ENCODE measurements at regions not wholly inside any gene's neighbourhood (a gene's known extent, or its start where the extent isn't known, plus 50 kb on each side); places are given as distances from the start of the nearest gene placed in this dataset.

DNA sequence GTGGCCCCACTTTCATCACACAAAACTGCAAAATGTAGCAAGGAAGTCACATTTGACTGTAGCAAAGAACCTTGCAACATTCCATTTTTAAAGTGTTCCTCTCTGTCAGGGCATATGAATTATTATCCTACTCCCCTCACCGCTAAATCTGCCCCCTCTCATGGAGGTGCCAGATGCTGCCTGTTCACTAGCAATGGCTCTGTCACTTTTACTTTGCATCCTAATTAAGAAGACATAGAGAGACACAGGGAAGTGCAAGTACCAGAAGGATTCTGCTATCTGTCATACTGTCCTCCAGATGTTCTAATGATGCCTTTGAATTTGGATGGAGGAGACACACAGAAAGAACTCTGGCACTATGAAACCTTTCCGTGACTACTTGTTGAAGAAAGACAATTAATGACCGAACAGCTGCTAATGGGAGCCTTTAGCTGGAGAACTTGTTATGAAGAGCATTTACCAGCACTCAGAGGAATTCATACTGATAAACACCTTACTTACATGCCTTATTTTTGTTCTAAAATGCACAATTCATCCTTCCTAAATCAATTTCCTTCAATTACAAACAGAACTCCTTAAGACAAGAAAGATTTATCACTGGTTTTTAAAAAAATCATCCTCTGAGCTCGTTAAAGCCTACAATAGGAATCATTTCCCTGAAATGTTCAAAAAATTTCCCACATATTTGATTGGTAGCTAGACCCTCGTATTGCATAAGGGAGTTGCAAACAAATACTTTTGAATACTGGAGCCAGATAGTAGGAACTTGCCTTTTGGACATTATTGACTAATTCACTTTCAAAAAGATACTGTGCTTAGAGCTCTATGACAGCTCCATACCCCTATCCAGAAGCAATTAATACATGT is 292.6 kb downstream of the UBE3D start:
- DNase-seq (ENCODE audit: low read depth, low spot score) (no peak), ATAC-seq (no peak)
- TF ChIP-seq, protein P1, sequence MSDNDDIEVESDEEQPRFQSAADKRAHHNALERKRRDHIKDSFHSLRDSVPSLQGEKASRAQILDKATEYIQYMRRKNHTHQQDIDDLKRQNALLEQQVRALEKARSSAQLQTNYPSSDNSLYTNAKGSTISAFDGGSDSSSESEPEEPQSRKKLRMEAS (IDR thresholded peaks at IDR 0.05), result no peak
- TF ChIP-seq, protein P2, sequence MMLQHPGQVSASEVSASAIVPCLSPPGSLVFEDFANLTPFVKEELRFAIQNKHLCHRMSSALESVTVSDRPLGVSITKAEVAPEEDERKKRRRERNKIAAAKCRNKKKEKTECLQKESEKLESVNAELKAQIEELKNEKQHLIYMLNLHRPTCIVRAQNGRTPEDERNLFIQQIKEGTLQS (IDR thresholded peaks at IDR 0.05), result no peak
- TF ChIP-seq POLR2AphosphoS5 (IDR thresholded peaks at IDR 0.05; ENCODE audit: low read depth, low read length) (no peak), ZFX (IDR thresholded peaks at IDR 0.05) (no peak), RAD21 (IDR thresholded peaks at IDR 0.05; ENCODE audit: low read depth) (no peak), SRF (IDR thresholded peaks at IDR 0.05; ENCODE audit: low read depth) (no peak)
- no peaks in the 10 kb centered on the region for H3K79me2 ChIP-seq (ENCODE audit: insufficient read depth, low read length)
- BruUV-seq (replicated peaks), result no TSS peak
- H3K9ac ChIP-seq (ENCODE audit: low read length), result no peak overlapping the region
- H3K27me3 ChIP-seq (ENCODE audit: insufficient read depth, low read length), result no peaks in the 10 kb centered on the region
- ChIA-PET POLR2A (no interaction called here), CTCF (no interaction called here), RAD21 (ENCODE audit: low non-redundant PET in 1 of 2, low total read pairs in 2 of 2, uncharacterized antibody in 2 of 2, unreplicated experiment in 2 of 2) (no interaction called here)
- no peaks in the 10 kb centered on the region for H4K20me1 ChIP-seq (ENCODE audit: insufficient read depth)
- H2AFZ ChIP-seq (ENCODE audit: low read depth, low read length, poor library complexity, severe bottlenecking), result no peak overlapping the region
- H3K9me2 ChIP-seq (ENCODE audit: insufficient read depth), result no peaks in the 10 kb centered on the region
- H3K4me1 ChIP-seq (ENCODE audit: control insufficient read depth in 1 of 2, insufficient read depth in 2 of 2, low read length in 2 of 2), result no peaks in the 10 kb centered on the region
- no peak overlapping the region for H3K27ac ChIP-seq (ENCODE audit: low read depth, low read length)
- H3K36me3 ChIP-seq (ENCODE audit: control insufficient read depth in 1 of 2, insufficient read depth in 2 of 2, low read length in 2 of 2), result no peaks in the 10 kb centered on the region
- intact Hi-C loops (cut with micrococcal nuclease), result no loop called here
- no peak overlapping the region for H3K4me2 ChIP-seq (ENCODE audit: low read length)
- H3K9me3 ChIP-seq (ENCODE audit: control insufficient read depth in 1 of 2, insufficient read depth in 1 of 2, low read depth in 1 of 2, low read length in 2 of 2), result no peaks in the 10 kb centered on the region
- H3K4me3 ChIP-seq (replicated peaks in 1 of 2; ENCODE audit: low read depth in 1 of 2, low read length in 2 of 2), result no peak overlapping the region

DNA sequence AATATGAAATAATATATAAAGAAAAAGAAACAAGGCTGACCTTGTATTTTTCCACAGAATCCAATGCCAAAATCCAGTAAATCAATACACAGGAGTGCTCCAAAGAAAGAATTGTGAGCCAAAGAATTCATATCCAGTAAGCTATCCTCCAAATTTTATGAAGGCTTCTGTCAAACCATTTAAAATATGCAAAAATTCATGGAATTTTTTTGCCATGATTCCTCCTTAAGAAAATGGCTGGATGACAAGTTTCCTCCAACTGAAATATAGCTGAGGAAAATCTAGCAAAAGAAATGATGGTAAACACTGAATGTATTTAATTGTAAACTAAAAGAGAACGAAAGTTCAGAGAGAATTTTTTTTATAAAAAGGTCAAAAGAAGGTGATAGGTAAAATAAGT is 290.3 kb downstream of the UBE3D start:
- Histone ChIP-seq H3K9me3 (ENCODE audit: control insufficient read depth in 1 of 2, insufficient read depth in 1 of 2, low read depth in 1 of 2, low read length in 2 of 2) (no peaks in the 10 kb centered on the region), H3K27me3 (ENCODE audit: insufficient read depth, low read length) (no peaks in the 10 kb centered on the region), H3K4me1 (ENCODE audit: control insufficient read depth in 1 of 2, insufficient read depth in 2 of 2, low read length in 2 of 2) (no peaks in the 10 kb centered on the region), H3K4me3 (replicated peaks in 1 of 2; ENCODE audit: low read depth in 1 of 2, low read length in 2 of 2) (no peak overlapping the region), H3K27ac (ENCODE audit: low read depth, low read length) (no peak overlapping the region), H3K9ac (ENCODE audit: low read length) (no peak overlapping the region), H3K79me2 (ENCODE audit: insufficient read depth, low read length) (no peaks in the 10 kb centered on the region), H4K20me1 (ENCODE audit: insufficient read depth) (no peaks in the 10 kb centered on the region), H3K36me3 (ENCODE audit: control insufficient read depth in 1 of 2, insufficient read depth in 2 of 2, low read length in 2 of 2) (no peaks in the 10 kb centered on the region), H3K9me2 (ENCODE audit: insufficient read depth) (no peaks in the 10 kb centered on the region), H2AFZ (ENCODE audit: low read depth, low read length, poor library complexity, severe bottlenecking) (no peak overlapping the region), H3K4me2 (ENCODE audit: low read length) (no peak overlapping the region)
- POLR2A ChIA-PET, result no interaction called here
- ATAC-seq, result no peak
- RAD21 ChIA-PET (ENCODE audit: low non-redundant PET in 1 of 2, low total read pairs in 2 of 2, uncharacterized antibody in 2 of 2, unreplicated experiment in 2 of 2), result no interaction called here
- TF ChIP-seq FOSL1 (IDR thresholded peaks at IDR 0.05; ENCODE audit: low read depth) (no peak), CEBPB (IDR thresholded peaks at IDR 0.05; ENCODE audit: low read depth) (no peak), YY1 (IDR thresholded peaks at IDR 0.05; ENCODE audit: extremely low read depth, insufficient replicate concordance, low read depth, low read length) (no peak), EGR1 (IDR thresholded peaks at IDR 0.05; ENCODE audit: low read depth) (no peak), CBX3 (IDR thresholded peaks at IDR 0.05; ENCODE audit: low read depth) (no peak), ZFX (IDR thresholded peaks at IDR 0.05) (no peak)
- TF ChIP-seq, protein P1 (IDR thresholded peaks at IDR 0.05), result no peak
- TF ChIP-seq, protein P3, sequence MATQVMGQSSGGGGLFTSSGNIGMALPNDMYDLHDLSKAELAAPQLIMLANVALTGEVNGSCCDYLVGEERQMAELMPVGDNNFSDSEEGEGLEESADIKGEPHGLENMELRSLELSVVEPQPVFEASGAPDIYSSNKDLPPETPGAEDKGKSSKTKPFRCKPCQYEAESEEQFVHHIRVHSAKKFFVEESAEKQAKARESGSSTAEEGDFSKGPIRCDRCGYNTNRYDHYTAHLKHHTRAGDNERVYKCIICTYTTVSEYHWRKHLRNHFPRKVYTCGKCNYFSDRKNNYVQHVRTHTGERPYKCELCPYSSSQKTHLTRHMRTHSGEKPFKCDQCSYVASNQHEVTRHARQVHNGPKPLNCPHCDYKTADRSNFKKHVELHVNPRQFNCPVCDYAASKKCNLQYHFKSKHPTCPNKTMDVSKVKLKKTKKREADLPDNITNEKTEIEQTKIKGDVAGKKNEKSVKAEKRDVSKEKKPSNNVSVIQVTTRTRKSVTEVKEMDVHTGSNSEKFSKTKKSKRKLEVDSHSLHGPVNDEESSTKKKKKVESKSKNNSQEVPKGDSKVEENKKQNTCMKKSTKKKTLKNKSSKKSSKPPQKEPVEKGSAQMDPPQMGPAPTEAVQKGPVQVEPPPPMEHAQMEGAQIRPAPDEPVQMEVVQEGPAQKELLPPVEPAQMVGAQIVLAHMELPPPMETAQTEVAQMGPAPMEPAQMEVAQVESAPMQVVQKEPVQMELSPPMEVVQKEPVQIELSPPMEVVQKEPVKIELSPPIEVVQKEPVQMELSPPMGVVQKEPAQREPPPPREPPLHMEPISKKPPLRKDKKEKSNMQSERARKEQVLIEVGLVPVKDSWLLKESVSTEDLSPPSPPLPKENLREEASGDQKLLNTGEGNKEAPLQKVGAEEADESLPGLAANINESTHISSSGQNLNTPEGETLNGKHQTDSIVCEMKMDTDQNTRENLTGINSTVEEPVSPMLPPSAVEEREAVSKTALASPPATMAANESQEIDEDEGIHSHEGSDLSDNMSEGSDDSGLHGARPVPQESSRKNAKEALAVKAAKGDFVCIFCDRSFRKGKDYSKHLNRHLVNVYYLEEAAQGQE (IDR thresholded peaks at IDR 0.05; ENCODE audit: low read depth), result no peak
- BruUV-seq (replicated peaks), result no TSS peak
- CTCF ChIA-PET, result no interaction called here
- DNase-seq (ENCODE audit: low read depth, low spot score), result no peak
- intact Hi-C loops (cut with micrococcal nuclease), result no loop called here
